ENCODE measurements at regions not wholly inside any gene's neighbourhood (a gene's known extent, or its start where the extent isn't known, plus 50 kb on each side); places are given as distances from the start of the nearest gene placed in this dataset.

DNA sequence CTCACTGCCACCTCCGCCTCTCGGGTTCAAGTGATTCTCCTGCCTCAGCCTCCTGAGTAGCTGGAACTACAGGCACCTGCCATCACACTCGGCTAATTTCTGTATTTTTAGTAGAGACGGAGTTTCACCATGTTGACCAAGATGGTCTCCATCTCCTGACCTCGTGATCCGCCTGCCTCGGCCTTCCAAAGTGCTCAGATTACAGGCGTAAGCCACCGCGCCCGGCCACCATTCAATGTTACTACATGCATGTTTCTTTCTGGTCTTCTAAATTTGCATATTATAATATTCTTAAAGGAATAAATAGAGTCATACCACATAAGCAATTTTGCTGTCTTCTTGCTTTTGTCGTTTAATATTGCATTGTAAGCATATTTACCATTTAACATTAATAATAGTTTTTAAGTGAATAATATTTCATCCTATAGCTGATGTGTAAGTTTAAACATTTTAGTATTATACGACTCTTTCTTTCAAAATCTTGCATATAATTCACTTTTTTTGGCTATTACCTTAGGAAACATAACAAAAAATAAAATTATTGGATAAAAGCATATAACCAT is 1270.4 kb downstream of the ADGRL3 start:
- H3K27me3 ChIP-seq (replicated peaks; ENCODE audit: insufficient read depth, low read length): no peaks in the 10 kb centered on the region
- TF ChIP-seq EZH2phosphoT487 (IDR thresholded peaks at IDR 0.05; ENCODE audit: low read length): no peak
- TF ChIP-seq EZH2 (optimal IDR thresholded peaks at IDR 0.05; ENCODE audit: low read depth, low read length): no peak
- TF ChIP-seq CTCF (IDR thresholded peaks at IDR 0.05; ENCODE audit: low read length): no peak

GRCh38 chr4:62470020-62470419 is 1269.9 kb downstream of the ADGRL3 start:
- Histone ChIP-seq H3K9me2 (replicated peaks; ENCODE audit: insufficient read depth, low read length) (no peaks in the 10 kb centered on the region), H3K79me2 (ENCODE audit: low read length) (no peaks in the 10 kb centered on the region), H3K36me3 (replicated peaks; ENCODE audit: insufficient read depth, low read length) (no peaks in the 10 kb centered on the region), H3K4me3 (ENCODE audit: low read length) (no peak overlapping the region), H4K20me1 (ENCODE audit: insufficient read depth, low read length) (no peaks in the 10 kb centered on the region), H3F3A (ENCODE audit: insufficient read depth, low read length) (no peaks in the 10 kb centered on the region), H3K9me3 (replicated peaks; ENCODE audit: insufficient read depth, low read length) (no peaks in the 10 kb centered on the region), H3K27me3 (replicated peaks; ENCODE audit: insufficient read depth, low read length) (no peaks in the 10 kb centered on the region), H3K4me1 (ENCODE audit: low read length) (no peaks in the 10 kb centered on the region), H3K27ac (ENCODE audit: low read length) (no peak overlapping the region), H2AFZ (ENCODE audit: low read length) (no peak overlapping the region), H3K4me2 (ENCODE audit: low read depth, low read length) (no peak overlapping the region), H3K9ac (ENCODE audit: low read length) (no peak overlapping the region)
- TF ChIP-seq EZH2phosphoT487 (IDR thresholded peaks at IDR 0.05; ENCODE audit: low read length): no peak
- TF ChIP-seq CTCF (IDR thresholded peaks at IDR 0.05; ENCODE audit: low read length): no peak
- TF ChIP-seq EZH2 (optimal IDR thresholded peaks at IDR 0.05; ENCODE audit: low read depth, low read length): no peak
- DNase-seq: no peak

More for the DNA sequence above, 1270.4 kb downstream of the ADGRL3 start:
- DNase-seq: no peak
- Histone ChIP-seq H3K9me2 (replicated peaks; ENCODE audit: insufficient read depth, low read length) (no peaks in the 10 kb centered on the region), H3K4me3 (ENCODE audit: low read length) (no peak overlapping the region), H3K4me2 (ENCODE audit: low read depth, low read length) (no peak overlapping the region), H4K20me1 (ENCODE audit: insufficient read depth, low read length) (no peaks in the 10 kb centered on the region), H3F3A (ENCODE audit: insufficient read depth, low read length) (no peaks in the 10 kb centered on the region), H3K79me2 (ENCODE audit: low read length) (no peaks in the 10 kb centered on the region), H3K27ac (ENCODE audit: low read length) (no peak overlapping the region), H3K4me1 (ENCODE audit: low read length) (no peaks in the 10 kb centered on the region), H3K9me3 (replicated peaks; ENCODE audit: insufficient read depth, low read length) (no peaks in the 10 kb centered on the region), H3K9ac (ENCODE audit: low read length) (no peak overlapping the region), H3K36me3 (replicated peaks; ENCODE audit: insufficient read depth, low read length) (no peaks in the 10 kb centered on the region), H2AFZ (ENCODE audit: low read length) (no peak overlapping the region)

DNA sequence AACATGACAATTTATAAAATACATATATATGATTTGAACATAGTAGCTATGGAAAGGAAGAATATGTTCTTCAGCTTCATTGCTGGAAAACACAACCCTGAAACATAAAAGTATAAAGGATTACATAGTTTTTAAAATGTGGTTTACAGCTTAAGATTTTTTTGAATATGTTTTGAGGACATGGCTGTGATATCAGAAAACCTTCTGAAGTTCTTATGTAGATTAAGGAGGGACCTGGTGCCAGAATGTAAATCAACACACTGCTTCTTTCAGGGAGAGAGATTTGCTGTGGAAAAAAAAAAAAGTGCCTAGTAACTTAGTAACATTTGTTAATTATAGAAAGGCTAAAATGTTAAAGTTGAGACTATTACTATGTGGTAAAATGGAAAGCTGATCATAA is 1261.8 kb downstream of the ADGRL3 start:
- Histone ChIP-seq H3K79me2 (ENCODE audit: low read length) (no peaks in the 10 kb centered on the region), H3K36me3 (replicated peaks; ENCODE audit: insufficient read depth, low read length) (no peaks in the 10 kb centered on the region), H3K9me3 (replicated peaks; ENCODE audit: insufficient read depth, low read length) (no peaks in the 10 kb centered on the region), H3K4me2 (ENCODE audit: low read depth, low read length) (no peak overlapping the region), H3K4me1 (ENCODE audit: low read length) (no peaks in the 10 kb centered on the region), H3K9me2 (replicated peaks; ENCODE audit: insufficient read depth, low read length) (no peaks in the 10 kb centered on the region), H3K9ac (ENCODE audit: low read length) (no peak overlapping the region), H3K27ac (ENCODE audit: low read length) (no peak overlapping the region), H2AFZ (ENCODE audit: low read length) (no peak overlapping the region), H3F3A (ENCODE audit: insufficient read depth, low read length) (no peaks in the 10 kb centered on the region), H3K4me3 (ENCODE audit: low read length) (no peak overlapping the region), H3K27me3 (replicated peaks; ENCODE audit: insufficient read depth, low read length) (no peaks in the 10 kb centered on the region), H4K20me1 (ENCODE audit: insufficient read depth, low read length) (no peaks in the 10 kb centered on the region)
- TF ChIP-seq EZH2phosphoT487 (IDR thresholded peaks at IDR 0.05; ENCODE audit: low read length) (no peak), EZH2 (optimal IDR thresholded peaks at IDR 0.05; ENCODE audit: low read depth, low read length) (no peak), CTCF (IDR thresholded peaks at IDR 0.05; ENCODE audit: low read length) (no peak)
- DNase-seq: no peak
